ENCODE measurements at regions not wholly inside any gene's neighbourhood (a gene's known extent, or its start where the extent isn't known, plus 50 kb on each side); places are given as distances from the start of the nearest gene placed in this dataset.

DNA sequence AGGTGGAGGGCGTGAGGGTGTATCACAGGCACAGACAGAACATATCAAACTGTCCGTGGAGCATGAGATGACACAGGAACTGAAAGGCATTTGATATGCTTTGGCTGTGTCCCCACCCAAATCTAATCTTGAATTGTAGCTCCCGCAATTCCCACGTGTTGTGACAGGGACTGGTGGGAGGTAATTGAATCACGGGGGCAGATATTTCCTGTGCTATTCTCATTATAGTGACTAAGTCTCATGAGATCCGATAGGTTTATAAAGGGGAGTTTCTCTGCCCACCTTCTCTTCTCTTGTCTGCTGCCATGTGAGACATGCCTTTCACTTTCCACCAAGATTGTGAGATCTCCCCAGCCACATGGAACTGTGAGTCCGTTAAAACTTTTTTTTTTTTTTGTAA, 123.1 kb upstream of the PIEZO2 start:
- Histone ChIP-seq H3K36me3 (ENCODE audit: control insufficient read depth, insufficient read depth, low read length) (no peaks in the 10 kb centered on the region), H3K9me3 (replicated peaks; ENCODE audit: control insufficient read depth, insufficient read depth, low read depth, low read length) (no peaks in the 10 kb centered on the region), H3K9me1 (ENCODE audit: control insufficient read depth, insufficient read depth, low read length) (no peaks in the 10 kb centered on the region), H2AFZ (ENCODE audit: low read depth, low read length) (no peak overlapping the region), H3K4me2 (ENCODE audit: insufficient read depth, low read length) (no peak overlapping the region), H3K4me3 (no peak overlapping the region), H3K9ac (ENCODE audit: insufficient read depth in 1 of 2, low read depth in 2 of 2, low read length in 2 of 2) (no peak overlapping the region), H3K4me1 (replicated peaks in 1 of 2; ENCODE audit: control insufficient read depth in 2 of 2, insufficient read depth in 2 of 2, low read length in 2 of 2) (no peaks in the 10 kb centered on the region), H3K79me2 (ENCODE audit: control insufficient read depth, insufficient read depth, low read length) (no peaks in the 10 kb centered on the region), H4K20me1 (replicated peaks; ENCODE audit: control insufficient read depth, insufficient read depth, low read length) (no peaks in the 10 kb centered on the region), H3K27me3 (ENCODE audit: control insufficient read depth in 2 of 2, insufficient read depth in 2 of 2, low read length in 2 of 2) (no peaks in the 10 kb centered on the region), H3K27ac (ENCODE audit: extremely low read depth, low read depth, low read length) (no peak overlapping the region)
- intact Hi-C loops (cut with micrococcal nuclease) (no loop called here), in situ Hi-C loops (cut with MboI) (no loop called here)
- WGBS (ENCODE audit: insufficient coverage, low coverage, missing lambda C conversion rate), result 2% methylated on average over 6 of the region's 7 CpGs
- ATAC-seq (no peak), FAIRE-seq (no peak), DNase-seq (ENCODE audit: extremely low read depth in 1 of 4, low spot score in 3 of 4) (no peak)
- ChIA-PET CTCF (ENCODE audit: low intra/inter-chr PET ratio) (no interaction called here), POLR2A (no interaction called here)
- TF ChIP-seq HDAC2 (IDR thresholded peaks at IDR 0.05), result no peak
- TF ChIP-seq RCOR1 (IDR thresholded peaks at IDR 0.05; ENCODE audit: borderline replicate concordance in 1 of 2, low read depth in 2 of 2, low read length in 2 of 2), result no peak
- no peak for TF ChIP-seq JUNB (CRISPR knock-in tag; conservative IDR thresholded peaks at IDR 0.05)
- no TSS peak for BruUV-seq (replicated peaks)

DNA sequence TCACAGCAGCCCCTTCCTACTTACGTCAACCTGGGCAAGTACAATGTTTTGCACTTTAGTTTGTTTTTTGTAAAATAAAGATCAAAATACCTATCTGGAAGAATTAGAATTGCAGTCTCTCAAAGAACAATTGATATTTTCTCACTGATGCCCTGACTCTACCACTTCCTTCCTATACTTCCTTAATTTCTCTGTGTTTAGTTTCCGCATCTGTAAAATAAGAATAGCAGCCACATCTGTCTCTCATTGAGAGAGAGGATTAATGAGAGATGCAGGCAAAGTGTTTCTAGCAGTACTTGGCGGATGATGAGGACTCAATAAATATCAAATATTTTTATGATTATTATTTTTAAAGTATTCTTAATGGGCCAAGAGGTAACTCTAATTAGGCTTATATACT, 122.6 kb upstream of the PIEZO2 start:
- CTCF ChIA-PET (ENCODE audit: low intra/inter-chr PET ratio), result no interaction called here
- no TSS peak for BruUV-seq (replicated peaks)

More for the DNA sequence above, 122.6 kb upstream of the PIEZO2 start:
- Histone ChIP-seq H3K27me3 (ENCODE audit: control insufficient read depth in 2 of 2, insufficient read depth in 2 of 2, low read length in 2 of 2) (no peaks in the 10 kb centered on the region), H3K4me3 (no peak overlapping the region), H3K36me3 (ENCODE audit: control insufficient read depth, insufficient read depth, low read length) (no peaks in the 10 kb centered on the region), H3K9ac (ENCODE audit: insufficient read depth in 1 of 2, low read depth in 2 of 2, low read length in 2 of 2) (no peak overlapping the region), H3K9me3 (replicated peaks; ENCODE audit: control insufficient read depth, insufficient read depth, low read depth, low read length) (no peaks in the 10 kb centered on the region), H3K27ac (ENCODE audit: extremely low read depth, low read depth, low read length) (no peak overlapping the region), H3K4me2 (ENCODE audit: insufficient read depth, low read length) (no peak overlapping the region), H2AFZ (ENCODE audit: low read depth, low read length) (no peak overlapping the region), H3K79me2 (ENCODE audit: control insufficient read depth, insufficient read depth, low read length) (no peaks in the 10 kb centered on the region), H3K4me1 (replicated peaks in 1 of 2; ENCODE audit: control insufficient read depth in 2 of 2, insufficient read depth in 2 of 2, low read length in 2 of 2) (no peaks in the 10 kb centered on the region), H4K20me1 (replicated peaks; ENCODE audit: control insufficient read depth, insufficient read depth, low read length) (no peaks in the 10 kb centered on the region), H3K9me1 (ENCODE audit: control insufficient read depth, insufficient read depth, low read length) (no peaks in the 10 kb centered on the region)
- ATAC-seq (no peak), FAIRE-seq (no peak), DNase-seq (ENCODE audit: extremely low read depth in 1 of 4, low spot score in 3 of 4) (no peak)
- TF ChIP-seq JUNB (CRISPR knock-in tag; conservative IDR thresholded peaks at IDR 0.05) (no peak), ZNF764 (CRISPR knock-in tag; IDR thresholded peaks at IDR 0.05; ENCODE audit: low read depth) (no peak), HDAC1 (IDR thresholded peaks at IDR 0.05) (no peak), POLR2A (conservative IDR thresholded peaks at IDR 0.05) (no peak), SUPT5H (IDR thresholded peaks at IDR 0.05) (no peak), TRIM24 (IDR thresholded peaks at IDR 0.05) (no peak)
- TF ChIP-seq, protein P1, sequence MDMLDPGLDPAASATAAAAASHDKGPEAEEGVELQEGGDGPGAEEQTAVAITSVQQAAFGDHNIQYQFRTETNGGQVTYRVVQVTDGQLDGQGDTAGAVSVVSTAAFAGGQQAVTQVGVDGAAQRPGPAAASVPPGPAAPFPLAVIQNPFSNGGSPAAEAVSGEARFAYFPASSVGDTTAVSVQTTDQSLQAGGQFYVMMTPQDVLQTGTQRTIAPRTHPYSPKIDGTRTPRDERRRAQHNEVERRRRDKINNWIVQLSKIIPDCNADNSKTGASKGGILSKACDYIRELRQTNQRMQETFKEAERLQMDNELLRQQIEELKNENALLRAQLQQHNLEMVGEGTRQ (CRISPR knock-in tag; IDR thresholded peaks at IDR 0.05), result no peak
- POLR2A ChIA-PET, result no interaction called here
- intact Hi-C loops (cut with micrococcal nuclease) (no loop called here), in situ Hi-C loops (cut with MboI) (no loop called here)
- WGBS (ENCODE audit: insufficient coverage, low coverage, missing lambda C conversion rate), result 4% methylated on average over 3 of the region's 3 CpGs

Data from K562 (cell line).